ENCODE measurements at regions not wholly inside any gene's neighbourhood (a gene's known extent, or its start where the extent isn't known, plus 50 kb on each side); places are given as distances from the start of the nearest gene placed in this dataset.

GRCh38 chr5:121246971-121247370, 604.7 kb upstream of the FTMT start:
- TF ChIP-seq CTCF (IDR thresholded peaks at IDR 0.05) (no peak), POLR2A (IDR thresholded peaks at IDR 0.05; ENCODE audit: low read depth) (no peak)
